K562 (cell line): ENCODE measurements at regions not wholly inside any gene's neighbourhood (a gene's known extent, or its start where the extent isn't known, plus 50 kb on each side); places are given as distances from the start of the nearest gene placed in this dataset.
A peak's percentile ranks its signal among the peaks of the same experiment; 100 is the strongest.

Source experiments
- ATAC-seq: fragments of 200-7000 bp; cut with Tn5 transposase; 3 replicates; pipeline ENCODE4 v1.9.1; 2020; ENCODE audit warnings: moderate library complexity
- BruUV-seq: library from RNA; stranded (reverse); fragments of 400-500 nt; replicated peaks from 2 replicates; lab custom pipeline; 2021; lab: Mats Ljungman, UMichigan
- CTCF ChIA-PET: fragments of 300-600 bp; formaldehyde crosslinking; extraction: SDS; loops from one replicate; lab custom pipeline; 2021; ENCODE audit warnings: low intra/inter-chr PET ratio; lab: Yijun Ruan, JAX
- POLR2A ChIA-PET: fragments of 300-600, 350-650 bp; sonication (Branson Sonifier 250); formaldehyde crosslinking; extraction: SDS; loops from one replicate; lab custom pipeline; 2021; ENCODE audit warnings: antibody characterized with exemption, inconsistent platforms; lab: Yijun Ruan, JAX
- DNase-seq, 4 experiments: peaks; one replicate each; pipeline versions ENCODE4 v3.0.0 to v3.0.0-alpha.2; 2011 to 2018; ENCODE audit warnings: low spot score in 3 of 4, mixed read lengths in 3 of 4; ENCODE audit errors: extremely low read depth in 1 of 4
- FAIRE-seq: peaks from 2 replicates; lab custom pipeline; 2011; peaks lifted over from hg19 to GRCh38; lab: Jason Lieb, UNC
- H2AFZ ChIP-seq: 2 replicates; pipeline ENCODE4 v1.6.0; 2011; ENCODE audit warnings: low read depth, low read length, control low read depth, inconsistent platforms
- H3K27ac ChIP-seq: fragments of 200-600 bp; 3 replicates; pipeline ENCODE4 v1.8.0; 2011; ENCODE audit warnings: low read depth, mild to moderate bottlenecking, control low read depth, inconsistent platforms, low read length, moderate library complexity, mixed read lengths; ENCODE audit errors: extremely low read depth
- H3K27me3 ChIP-seq, 2 experiments: fragments of 300-600 bp in 1 of 2; 2 replicates in 1 of 2; 3 replicates in 1 of 2; pipeline versions ENCODE4 v1.6.0 to v1.8.0; 2011; ENCODE audit warnings: inconsistent platforms in 2 of 2, low read length in 2 of 2, mild to moderate bottlenecking in 1 of 2, mixed read lengths in 1 of 2, moderate library complexity in 1 of 2; ENCODE audit not compliant: control insufficient read depth in 2 of 2, insufficient read depth in 2 of 2
- H3K36me3 ChIP-seq: fragments of 300-600 bp; 3 replicates; pipeline ENCODE4 v1.8.0; 2011; ENCODE audit warnings: mild to moderate bottlenecking, low read length, inconsistent platforms; ENCODE audit not compliant: control insufficient read depth, insufficient read depth
- H3K4me1 ChIP-seq, 2 experiments: fragments of 200-600 bp in 1 of 2; replicated peaks in 1 of 2; 2 replicates in 1 of 2; 3 replicates in 1 of 2; pipeline versions ENCODE4 v1.5.1 to v1.8.0; 2011; ENCODE audit warnings: inconsistent platforms in 2 of 2, low read length in 2 of 2, mild to moderate bottlenecking in 1 of 2, mixed read lengths in 1 of 2, moderate library complexity in 1 of 2; ENCODE audit not compliant: control insufficient read depth in 2 of 2, insufficient read depth in 2 of 2
- H3K4me2 ChIP-seq: 2 replicates; pipeline ENCODE4 v1.6.1; 2011; ENCODE audit warnings: low read length, control low read depth, inconsistent platforms, mixed read lengths; ENCODE audit not compliant: insufficient read depth
- H3K4me3 ChIP-seq: fragments of 200-600 bp; sonication (generic), shearing (Covaris generic); 2 replicates; pipeline ENCODE4 v1.5.1; 2016; ENCODE audit warnings: control low read depth, inconsistent platforms
- H3K79me2 ChIP-seq: fragments of 200-600 bp; 3 replicates; pipeline ENCODE4 v1.8.0; 2011; ENCODE audit warnings: low read length, inconsistent platforms; ENCODE audit not compliant: control insufficient read depth, insufficient read depth
- H3K9ac ChIP-seq, 2 experiments: 2 replicates each; pipeline versions ENCODE4 v1.6.0 to v1.6.1; 2011; ENCODE audit warnings: low read depth in 2 of 2, low read length in 2 of 2, control low read depth in 1 of 2, inconsistent platforms in 1 of 2, mild to moderate bottlenecking in 1 of 2, mixed read lengths in 1 of 2; ENCODE audit not compliant: insufficient read depth in 1 of 2
- H3K9me1 ChIP-seq: one replicate; pipeline ENCODE4 v1.6.0; 2011; ENCODE audit warnings: inconsistent platforms, mild to moderate bottlenecking, low read length, moderate library complexity; ENCODE audit not compliant: control insufficient read depth, insufficient read depth
- H3K9me3 ChIP-seq: replicated peaks from 2 replicates; pipeline ENCODE4 v1.5.1; 2011; ENCODE audit warnings: low read depth, low read length, inconsistent platforms; ENCODE audit not compliant: control insufficient read depth, insufficient read depth
- H4K20me1 ChIP-seq: replicated peaks from 2 replicates; pipeline ENCODE4 v1.6.1; 2011; ENCODE audit warnings: low read length, inconsistent platforms, mixed read lengths; ENCODE audit not compliant: control insufficient read depth, insufficient read depth
- BCOR ChIP-seq: fragments of 450-650 bp; IDR thresholded peaks from 2 replicates; pipeline ENCODE4 v1.6.1; 2016
- BRD4 ChIP-seq: fragments of 200-600 bp; sonication (generic); IDR thresholded peaks from 2 replicates; pipeline ENCODE4 v1.6.1; 2017; ENCODE audit warnings: inconsistent platforms
- CREBBP ChIP-seq: IDR thresholded peaks from one replicate; pipeline ENCODE4 v1.6.1; 2012; ENCODE audit warnings: low read depth, mild to moderate bottlenecking, control low read depth, inconsistent platforms, low read length
- ETV5 ChIP-seq: sonication (generic); formaldehyde crosslinking; IDR thresholded peaks from 2 replicates; pipeline ENCODE4 v1.4.0; 2020; ENCODE audit warnings: low read depth, mild to moderate bottlenecking, missing genetic modification reagents
- EWSR1 ChIP-seq: fragments of 450-650 bp; IDR thresholded peaks from 2 replicates; pipeline ENCODE4 v1.6.1; 2018; ENCODE audit warnings: borderline replicate concordance, mild to moderate bottlenecking, low read depth, moderate library complexity; ENCODE audit not compliant: partially characterized antibody
- NFIC ChIP-seq: fragments of 450-650 bp; IDR thresholded peaks from 2 replicates; pipeline ENCODE4 v1.6.1; 2017; ENCODE audit warnings: mild to moderate bottlenecking, inconsistent platforms
- PML ChIP-seq: IDR thresholded peaks from 2 replicates; pipeline ENCODE4 v1.6.1; 2012; ENCODE audit warnings: low read length, inconsistent platforms
- SIRT6 ChIP-seq: IDR thresholded peaks from one replicate; pipeline ENCODE4 v1.6.1; 2012; ENCODE audit warnings: low read depth, mild to moderate bottlenecking, control low read depth, inconsistent platforms, low read length, moderate library complexity
- SMC3 ChIP-seq: conservative IDR thresholded peaks from 2 replicates; pipeline ENCODE4 v1.6.1; 2011; ENCODE audit warnings: low read depth, low read length, improper control_type of control experiment; ENCODE audit not compliant: insufficient read depth
- ZKSCAN8 ChIP-seq: fragments of 200-800 bp; sonication (Bioruptor generic); IDR thresholded peaks from 2 replicates; pipeline ENCODE4 v1.6.1; 2016; ENCODE audit warnings: missing genetic modification characterization, missing compliant biosample characterization
- ZNF316 ChIP-seq: fragments of 450-650 bp; IDR thresholded peaks from 2 replicates; pipeline ENCODE4 v1.6.1; 2016
- ZZZ3 ChIP-seq: fragments of 450-650 bp; IDR thresholded peaks from 2 replicates; pipeline ENCODE4 v1.6.1; 2016; ENCODE audit warnings: antibody characterized with exemption, mild to moderate bottlenecking, moderate library complexity
- WGBS: fragments of 100-300 bp; shearing (Covaris generic); methylation state at CpG from one replicate; pipeline ENCODE4 v1.1.6; 2016; ENCODE audit warnings: low coverage, mixed read lengths; ENCODE audit not compliant: insufficient coverage; ENCODE audit errors: missing lambda C conversion rate; 5-methylcytosine and 5-hydroxymethylcytosine counted together
- in situ Hi-C: fragments of 300-500 bp; cut with MboI; formaldehyde crosslinking; loops from 4 replicates; pipeline ENCODE4 v1.15.0; 2018; ENCODE audit warnings: inconsistent platforms, mixed read lengths
- intact Hi-C: fragments of 100-400 bp; cut with micrococcal nuclease; formaldehyde crosslinking; loops from 2 replicates; pipeline ENCODE4 v1.14.2; 2022
- TF ChIP-seq, protein P1 (sequence below): fragments of 450-650 bp; formaldehyde crosslinking; IDR thresholded peaks from 2 replicates; pipeline ENCODE4 v1.4.0; 2022; ENCODE audit warnings: missing genetic modification characterization
- TF ChIP-seq, protein P2 (sequence below): IDR thresholded peaks from 2 replicates; pipeline ENCODE4 v1.6.1; 2011; ENCODE audit warnings: borderline replicate concordance, low read depth, mild to moderate bottlenecking, moderate library complexity, low read length; ENCODE audit not compliant: insufficient read depth, poor library complexity, severe bottlenecking

DNA sequence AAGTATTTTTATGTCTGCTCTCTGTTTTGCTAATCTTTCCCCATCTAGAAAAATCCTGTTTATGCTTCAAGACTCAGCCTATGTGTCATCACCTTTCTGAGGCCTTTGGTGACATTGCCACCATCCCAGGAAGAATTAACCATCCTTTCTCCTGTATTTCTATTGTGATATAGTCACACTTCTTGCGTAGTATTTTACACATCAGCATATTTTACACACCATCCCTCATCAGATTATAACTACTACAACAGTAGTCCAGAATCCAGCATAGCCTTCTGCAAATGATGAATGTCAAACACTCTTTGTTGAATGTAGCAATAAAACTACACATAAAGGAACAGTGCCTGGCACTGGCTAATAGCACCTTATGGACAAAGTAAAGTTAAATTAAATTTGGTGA is 275.3 kb upstream of the C1orf87 start:
- FAIRE-seq (no peak), ATAC-seq (no peak), DNase-seq (no peak)
- Histone ChIP-seq H3K9me3 (no peaks in the 10 kb centered on the region), H3K36me3 (no peaks in the 10 kb centered on the region), H3K27me3 (no peaks in the 10 kb centered on the region), H3K4me3 (no peak overlapping the region), H3K27ac (no peak overlapping the region), H3K9ac (no peak overlapping the region), H3K79me2 (no peaks in the 10 kb centered on the region), H2AFZ (no peak overlapping the region), H4K20me1 (no peaks in the 10 kb centered on the region), H3K9me1 (no peaks in the 10 kb centered on the region), H3K4me2 (no peak overlapping the region), H3K4me1 (no peaks in the 10 kb centered on the region)
- TF ChIP-seq BRD4 = no peak
- no peak for TF ChIP-seq ZKSCAN8 (CRISPR knock-in tag)
- no peak for TF ChIP-seq EWSR1
- peak; percentile 19; the same call in 1 of the 2 replicates for TF ChIP-seq ZNF316
- no peak for TF ChIP-seq ETV5 (CRISPR knock-in tag)
- POLR2A ChIA-PET = no interaction called here
- in situ Hi-C loops = no loop called here
- WGBS = 0% methylated on average over 1 of the region's 1 CpG
- intact Hi-C loops = no loop called here
- no TSS peak for BruUV-seq
- CTCF ChIA-PET = interaction anchor here (0.6 kb wide), 1 partner anchor 29 kb away, joined by 5 read pairs; no protein-coding TSS in a partner anchor

DNA sequence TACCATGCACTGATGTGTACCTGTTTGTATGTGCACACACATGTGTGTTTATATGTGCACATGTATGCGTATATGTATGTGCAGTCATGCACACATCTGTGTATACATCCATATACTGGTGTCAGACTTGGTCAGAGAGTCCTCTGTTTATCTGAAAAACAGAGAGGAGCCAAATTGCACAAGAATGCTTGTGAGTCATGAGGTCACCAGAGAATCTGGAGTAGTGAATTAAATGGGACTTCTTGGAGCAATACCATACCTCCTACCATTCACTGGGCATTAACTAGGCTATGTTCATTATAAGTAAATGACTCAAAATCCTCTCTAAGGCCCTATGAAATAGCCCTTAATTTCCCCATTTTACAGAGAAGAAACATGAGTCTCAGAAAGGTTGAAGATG is 272.1 kb upstream of the C1orf87 start:
- H3K4me3 ChIP-seq = no peak overlapping the region
- no peaks in the 10 kb centered on the region for H3K9me1 ChIP-seq
- FAIRE-seq = no peak
- no peaks in the 10 kb centered on the region for H3K36me3 ChIP-seq
- H3K9ac ChIP-seq = no peak overlapping the region
- CTCF ChIA-PET = no interaction called here
- H3K4me1 ChIP-seq = no peaks in the 10 kb centered on the region
- no peaks in the 10 kb centered on the region for H3K9me3 ChIP-seq
- no peak overlapping the region for H3K27ac ChIP-seq
- no peak for ATAC-seq
- intact Hi-C loops (no loop called here), in situ Hi-C loops (no loop called here)
- no peak overlapping the region for H3K4me2 ChIP-seq
- no peaks in the 10 kb centered on the region for H4K20me1 ChIP-seq
- H2AFZ ChIP-seq = no peak overlapping the region
- BruUV-seq = no TSS peak
- H3K27me3 ChIP-seq = no peaks in the 10 kb centered on the region
- H3K79me2 ChIP-seq = no peaks in the 10 kb centered on the region
- 0% methylated on average over 1 of the region's 1 CpG for WGBS
- DNase-seq = no peak
- POLR2A ChIA-PET = no interaction called here
- TF ChIP-seq SIRT6 (no peak), BCOR (no peak), CREBBP (no peak), ZZZ3 (no peak), PML (no peak), NFIC (no peak), SMC3 (no peak)
- TF ChIP-seq, protein P1, sequence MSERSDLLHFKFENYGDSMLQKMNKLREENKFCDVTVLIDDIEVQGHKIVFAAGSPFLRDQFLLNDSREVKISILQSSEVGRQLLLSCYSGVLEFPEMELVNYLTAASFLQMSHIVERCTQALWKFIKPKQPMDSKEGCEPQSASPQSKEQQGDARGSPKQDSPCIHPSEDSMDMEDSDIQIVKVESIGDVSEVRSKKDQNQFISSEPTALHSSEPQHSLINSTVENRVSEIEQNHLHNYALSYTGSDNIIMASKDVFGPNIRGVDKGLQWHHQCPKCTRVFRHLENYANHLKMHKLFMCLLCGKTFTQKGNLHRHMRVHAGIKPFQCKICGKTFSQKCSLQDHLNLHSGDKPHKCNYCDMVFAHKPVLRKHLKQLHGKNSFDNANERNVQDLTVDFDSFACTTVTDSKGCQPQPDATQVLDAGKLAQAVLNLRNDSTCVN (CRISPR knock-in tag) = no peak
- TF ChIP-seq, protein P2, sequence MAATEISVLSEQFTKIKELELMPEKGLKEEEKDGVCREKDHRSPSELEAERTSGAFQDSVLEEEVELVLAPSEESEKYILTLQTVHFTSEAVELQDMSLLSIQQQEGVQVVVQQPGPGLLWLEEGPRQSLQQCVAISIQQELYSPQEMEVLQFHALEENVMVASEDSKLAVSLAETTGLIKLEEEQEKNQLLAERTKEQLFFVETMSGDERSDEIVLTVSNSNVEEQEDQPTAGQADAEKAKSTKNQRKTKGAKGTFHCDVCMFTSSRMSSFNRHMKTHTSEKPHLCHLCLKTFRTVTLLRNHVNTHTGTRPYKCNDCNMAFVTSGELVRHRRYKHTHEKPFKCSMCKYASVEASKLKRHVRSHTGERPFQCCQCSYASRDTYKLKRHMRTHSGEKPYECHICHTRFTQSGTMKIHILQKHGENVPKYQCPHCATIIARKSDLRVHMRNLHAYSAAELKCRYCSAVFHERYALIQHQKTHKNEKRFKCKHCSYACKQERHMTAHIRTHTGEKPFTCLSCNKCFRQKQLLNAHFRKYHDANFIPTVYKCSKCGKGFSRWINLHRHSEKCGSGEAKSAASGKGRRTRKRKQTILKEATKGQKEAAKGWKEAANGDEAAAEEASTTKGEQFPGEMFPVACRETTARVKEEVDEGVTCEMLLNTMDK = no peak
